SKM-1 treated with dmso at 0.1 percent for 144 hours (cell line): ENCODE measurements at regions not wholly inside any gene's neighbourhood (a gene's known extent, or its start where the extent isn't known, plus 50 kb on each side); places are given as distances from the start of the nearest gene placed in this dataset.
A peak's percentile ranks its signal among the peaks of the same experiment; 100 is the strongest.
"Not testable (repeated sequence)": the region's sequence is repeated elsewhere in the genome, so short reads cannot be mapped to it uniquely, and the experiment has no call there.

Experiments used
- DNase-seq: peaks from one replicate; lab custom pipeline; 2025; ENCODE audit not compliant: unreplicated experiment; lab: John Stamatoyannopoulos, UW

DNA sequence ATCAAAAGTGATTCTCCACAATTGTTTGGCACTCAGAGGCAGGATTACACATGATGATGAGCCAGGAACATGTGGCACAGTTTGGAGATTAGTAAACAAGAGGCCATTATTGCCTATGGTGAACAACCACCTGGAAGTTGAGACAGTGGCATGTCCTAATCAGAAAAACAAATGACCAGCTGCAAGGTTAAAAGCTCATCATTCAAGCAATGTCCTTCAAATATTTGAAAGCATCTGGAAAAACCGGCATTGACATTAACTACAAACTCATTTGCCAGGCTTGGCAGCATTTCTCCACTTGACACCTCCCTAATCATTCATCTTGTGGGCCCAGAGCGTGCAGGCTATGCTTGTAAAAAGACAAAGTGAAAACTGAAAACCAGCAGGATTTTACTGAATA is 80.6 kb upstream of the MEGF10 start:
- no peak for DNase-seq

DNA sequence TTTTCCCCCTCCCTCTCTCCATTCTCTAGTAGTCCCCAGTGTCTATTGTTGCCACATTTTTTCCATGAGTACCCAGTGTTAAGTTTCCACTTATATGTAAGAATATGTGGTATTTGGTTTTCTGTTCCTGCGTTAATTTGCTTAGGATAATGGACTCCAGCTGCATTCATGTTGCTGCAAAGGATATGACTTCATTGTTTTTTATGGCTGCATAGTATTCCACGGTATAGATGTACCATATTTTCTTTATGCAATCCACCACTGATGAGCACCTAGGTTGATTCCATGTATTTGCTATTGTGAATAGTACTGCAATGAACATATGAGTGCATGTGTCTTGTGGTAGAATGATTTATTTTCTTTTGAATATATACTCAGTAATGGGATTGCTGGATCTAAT is 77.4 kb upstream of the MEGF10 start:
- no peak for DNase-seq

DNA sequence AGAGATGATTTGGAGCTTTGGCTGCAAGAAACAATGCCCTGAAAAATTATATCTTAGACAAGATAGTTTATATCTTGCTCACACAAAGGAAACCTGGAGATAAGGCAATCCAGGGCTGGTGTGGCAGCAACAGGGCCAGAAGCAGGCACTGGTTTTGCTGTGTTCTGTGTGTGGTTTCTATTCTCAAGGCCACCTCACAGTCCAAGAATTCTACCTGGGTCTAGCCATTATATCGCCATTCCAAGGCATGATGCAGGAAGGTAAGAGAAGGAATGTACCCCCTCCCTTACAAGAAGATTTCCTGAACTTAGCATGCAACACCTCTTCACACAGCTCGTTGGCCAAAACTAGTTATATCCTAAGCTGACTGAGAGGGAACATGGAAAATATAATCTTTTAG is 74.5 kb upstream of the MEGF10 start:
- DNase-seq, result no peak

GRCh38 chr5:127216898-127217675 is 73.5 kb upstream of the MEGF10 start:
- DNase-seq, result no peak

DNA sequence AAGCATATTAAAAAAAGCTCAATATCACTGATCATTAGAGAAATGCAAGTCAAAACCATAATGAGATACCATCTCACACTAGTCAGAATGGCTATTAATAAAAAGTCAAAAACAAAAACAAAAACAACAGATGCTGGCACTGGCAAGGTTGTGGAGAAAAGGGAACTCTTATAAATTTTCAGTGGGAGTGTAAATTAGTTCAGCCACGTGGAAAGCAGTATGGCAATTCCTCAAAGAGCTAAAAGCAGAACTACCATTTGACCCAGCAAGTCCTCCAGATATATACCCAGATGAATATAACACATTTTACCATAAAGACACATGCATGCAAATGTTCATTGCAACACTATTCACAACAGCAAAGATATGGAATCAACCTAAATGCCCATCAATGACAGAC is 68.7 kb upstream of the MEGF10 start:
- DNase-seq, result peak; percentile 45

DNA sequence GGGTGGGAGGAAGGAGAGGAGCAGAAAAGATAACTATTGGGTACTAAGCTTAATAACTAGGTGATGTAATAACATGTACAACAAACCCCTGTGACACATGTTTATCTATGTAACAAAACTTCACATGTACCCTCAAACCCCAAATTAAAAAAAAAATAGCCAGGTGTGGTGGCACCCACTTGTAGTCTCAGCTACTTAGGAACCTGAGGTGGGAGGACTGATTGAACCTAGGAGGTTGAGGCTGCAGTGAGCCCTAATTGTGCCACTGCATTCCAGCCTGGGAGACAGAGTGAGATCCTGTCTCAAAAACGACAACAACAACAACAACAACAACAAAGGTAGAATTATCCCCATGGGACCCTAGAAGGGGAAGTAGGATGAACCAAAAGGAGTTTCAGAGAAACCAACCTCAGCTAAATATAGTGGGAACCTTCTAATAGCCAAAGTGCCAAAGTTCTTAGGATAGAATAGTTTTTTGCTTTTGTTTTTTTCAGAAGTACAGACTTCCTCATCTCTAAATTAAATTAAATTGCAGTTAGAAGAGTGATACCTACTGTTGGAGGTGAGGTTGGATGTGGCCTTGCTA is 67.9 kb upstream of the MEGF10 start:
- not testable (repeated sequence) for DNase-seq

DNA sequence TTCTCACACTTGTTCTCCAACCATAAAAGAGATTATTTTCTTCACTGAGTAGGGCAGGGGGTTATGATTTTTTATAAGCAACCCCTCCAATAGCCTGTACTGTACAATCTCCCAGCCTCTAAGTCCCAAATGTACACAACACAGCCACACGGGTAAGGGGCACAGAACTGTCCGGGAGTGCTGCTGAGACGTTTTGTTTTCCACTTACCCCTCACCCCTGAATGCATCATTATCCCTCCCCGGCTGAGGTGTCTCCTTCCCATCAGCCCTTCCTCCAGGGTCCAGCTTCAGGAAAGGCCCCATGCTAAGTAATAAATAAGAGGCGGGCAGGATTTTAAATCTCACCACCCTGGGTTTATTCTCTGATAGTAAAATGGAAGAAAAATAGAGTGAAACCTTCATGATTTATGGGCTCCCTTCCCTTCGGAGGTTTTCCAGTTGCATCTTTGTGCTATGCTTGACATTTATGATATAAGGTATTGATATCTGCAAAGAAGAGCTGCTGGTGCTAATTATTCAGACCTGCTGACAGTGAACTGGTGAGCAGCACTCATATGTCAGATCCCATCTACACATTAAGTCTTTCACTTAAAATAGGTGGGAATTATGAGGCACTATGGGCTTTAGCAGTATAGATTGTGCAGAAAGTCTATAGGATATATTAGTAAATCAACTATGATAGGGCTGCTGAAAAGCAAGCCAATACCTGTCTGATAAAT is 67.2 kb upstream of the MEGF10 start:
- no peak for DNase-seq

DNA sequence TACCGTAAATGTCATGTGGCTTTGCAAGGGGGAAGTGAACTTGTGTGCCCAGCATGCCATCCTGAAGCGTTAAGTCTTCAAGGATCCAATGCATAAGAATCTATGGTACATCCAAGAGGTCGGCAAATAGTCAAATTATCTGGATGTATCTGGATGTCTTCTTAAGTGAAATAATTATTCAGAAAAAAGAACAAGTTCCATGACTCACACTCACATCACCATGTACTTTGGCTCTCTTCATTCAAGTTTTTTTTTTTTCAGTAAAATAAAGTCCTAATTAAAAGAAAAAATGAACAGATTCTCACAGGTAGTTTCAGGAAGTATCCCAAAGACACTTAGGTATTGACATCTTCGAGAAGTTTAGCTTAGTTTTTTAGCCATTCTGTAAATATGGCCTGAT is 62.7 kb upstream of the MEGF10 start:
- no peak for DNase-seq

DNA sequence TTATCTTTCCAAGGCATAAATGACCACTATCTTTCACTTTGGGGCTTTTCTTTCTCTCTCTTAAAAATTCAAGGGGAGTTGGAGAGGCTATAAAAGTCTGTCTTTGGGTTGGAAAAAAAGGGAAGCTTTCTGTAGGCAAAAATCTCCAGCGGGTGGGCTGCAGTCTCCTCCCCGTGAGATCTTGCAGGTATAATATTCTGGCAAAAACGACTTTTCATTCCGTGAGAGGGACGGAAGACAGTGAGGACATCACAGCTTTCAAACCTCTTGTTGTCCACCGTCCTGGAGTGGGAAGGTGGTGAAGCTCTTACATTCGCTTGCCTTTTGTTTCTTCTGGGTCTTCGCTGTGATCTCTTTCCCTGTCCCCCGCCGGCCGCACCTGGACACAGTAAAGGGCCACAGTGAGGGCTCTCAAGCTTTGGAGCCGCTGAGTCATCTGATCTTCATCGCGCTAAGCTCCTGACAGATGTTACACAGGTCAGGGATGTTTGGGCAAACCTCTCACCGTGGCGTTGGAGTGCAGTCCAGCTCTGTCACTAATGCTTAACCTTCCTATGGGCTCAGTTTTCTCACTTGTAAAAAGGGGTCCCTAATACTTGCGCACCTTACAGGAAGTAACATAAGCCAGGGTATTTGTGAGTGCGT is 61.9 kb upstream of the MEGF10 start:
- DNase-seq, result no peak

- DNase-seq, result peak; percentile 70
Observed at GRCh38 chr5:127229185-127229889, 61.3 kb upstream of the MEGF10 start.

DNA sequence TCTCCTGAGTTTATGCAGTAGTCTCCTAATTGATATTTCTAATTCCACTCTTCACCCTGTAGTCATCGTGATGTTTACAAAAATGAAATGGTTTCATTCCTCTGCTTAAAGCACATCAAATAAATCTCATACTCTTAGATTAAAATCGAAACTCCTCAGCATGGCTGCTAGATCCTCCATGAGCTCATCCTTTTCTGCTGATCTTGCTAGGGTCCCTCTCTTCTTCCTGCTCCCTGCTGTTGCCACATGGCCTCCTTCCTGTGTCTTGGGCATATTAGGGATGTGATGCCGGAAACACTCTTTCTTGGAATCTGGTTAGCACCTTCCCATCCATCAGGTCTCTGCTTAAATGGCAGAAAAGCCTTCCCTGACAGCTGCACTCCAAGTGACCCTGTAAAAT is 59.5 kb upstream of the MEGF10 start:
- DNase-seq, result no peak

- no peak for DNase-seq
Observed at GRCh38 chr5:127233590-127233989, 57.0 kb upstream of the MEGF10 start.

DNA sequence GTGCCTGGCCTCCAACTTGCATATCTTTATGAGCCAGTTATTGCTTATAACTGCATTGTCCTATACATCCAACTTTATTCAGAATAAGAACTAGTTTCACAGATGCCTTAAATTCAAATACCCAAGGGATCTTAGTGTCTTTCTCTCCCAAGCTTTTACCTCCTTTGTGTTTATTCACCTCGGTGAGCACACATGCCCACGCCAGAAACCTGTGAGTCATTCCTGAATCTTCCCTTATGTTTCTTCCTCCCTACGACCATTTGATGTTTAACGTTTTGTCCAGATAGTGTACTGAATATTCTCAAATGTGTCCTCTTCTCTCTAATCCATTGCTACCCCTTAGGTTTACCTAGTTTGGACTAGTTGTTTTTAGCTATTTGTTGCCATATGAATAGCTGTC is 55.5 kb upstream of the MEGF10 start:
- DNase-seq, result no peak

DNA sequence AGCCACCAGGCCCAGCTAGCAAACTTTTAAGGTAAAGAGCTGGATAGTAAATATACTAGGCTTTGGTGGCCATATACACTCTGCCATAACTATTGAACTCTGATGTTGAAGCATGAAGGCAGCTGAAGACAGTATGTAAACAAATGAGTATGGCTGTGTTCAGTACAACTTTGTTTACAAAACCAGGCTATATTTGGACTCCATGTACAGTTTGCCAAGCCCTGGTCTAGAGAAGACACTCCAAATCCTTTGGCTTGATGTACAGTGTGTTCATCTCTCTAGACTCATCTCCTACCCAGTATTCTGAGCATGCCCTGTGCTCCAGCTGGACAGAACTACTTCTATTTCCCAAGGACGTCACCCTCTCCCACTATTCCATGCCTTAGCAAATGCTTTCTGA is 54.3 kb upstream of the MEGF10 start:
- DNase-seq, result no peak
